Neuronal stem cell (in vitro differentiated cells): ENCODE measurements at regions not wholly inside any gene's neighbourhood (a gene's known extent, or its start where the extent isn't known, plus 50 kb on each side); places are given as distances from the start of the nearest gene placed in this dataset.

Experiments
- DNase-seq: peaks from one replicate; pipeline ENCODE4 v3.0.0-alpha.2; 2013; ENCODE audit warnings: low spot score
- H2AFZ ChIP-seq: one replicate; pipeline ENCODE4 v1.6.1; 2013; ENCODE audit warnings: mild to moderate bottlenecking, low read length, inconsistent platforms
- H2AK5ac ChIP-seq: 2 replicates; pipeline ENCODE4 v1.6.1; 2013; ENCODE audit warnings: low read depth, mild to moderate bottlenecking, inconsistent platforms, low read length, moderate library complexity, mixed read lengths
- H2BK120ac ChIP-seq: 2 replicates; pipeline ENCODE4 v1.6.1; 2013; ENCODE audit warnings: low read depth, mild to moderate bottlenecking, inconsistent platforms, low read length, moderate library complexity, mixed read lengths
- H2BK12ac ChIP-seq: one replicate; pipeline ENCODE4 v1.6.1; 2013; ENCODE audit warnings: low read length, inconsistent platforms
- H2BK15ac ChIP-seq: 2 replicates; pipeline ENCODE4 v1.6.1; 2013; ENCODE audit warnings: mild to moderate bottlenecking, low read length, inconsistent platforms, mixed read lengths
- H2BK5ac ChIP-seq: one replicate; pipeline ENCODE4 v1.6.1; 2013; ENCODE audit warnings: inconsistent platforms, mild to moderate bottlenecking, low read length, moderate library complexity
- H3K14ac ChIP-seq: one replicate; pipeline ENCODE4 v1.6.1; 2013; ENCODE audit warnings: low read length, inconsistent platforms
- H3K18ac ChIP-seq: 2 replicates; pipeline ENCODE4 v1.6.1; 2013; ENCODE audit warnings: low read length, inconsistent platforms
- H3K23ac ChIP-seq: 2 replicates; pipeline ENCODE4 v1.6.1; 2013; ENCODE audit warnings: low read depth, mild to moderate bottlenecking, mixed read lengths, low read length, inconsistent platforms; ENCODE audit not compliant: poor library complexity
- H3K27ac ChIP-seq: replicated peaks from 3 replicates; pipeline ENCODE4 v1.5.1; 2013; ENCODE audit warnings: low read length, inconsistent platforms
- H3K27me3 ChIP-seq, 3 experiments: 2 replicates each; pipeline ENCODE4 v1.6.1; 2013; ENCODE audit warnings: low read length in 3 of 3, mild to moderate bottlenecking in 2 of 3, inconsistent platforms in 1 of 3, low read depth in 1 of 3, mixed read lengths in 1 of 3, moderate library complexity in 1 of 3; ENCODE audit not compliant: control insufficient read depth in 3 of 3, insufficient read depth in 3 of 3
- H3K36me3 ChIP-seq, 2 donors: replicated peaks in 1 of 2; 2 replicates each; pipeline ENCODE4 v1.6.1; 2013; ENCODE audit warnings: low read length in 2 of 2; ENCODE audit not compliant: control insufficient read depth in 2 of 2, insufficient read depth in 2 of 2
- H3K4ac ChIP-seq: 2 replicates; pipeline ENCODE4 v1.6.1; 2013; ENCODE audit warnings: inconsistent platforms, mild to moderate bottlenecking, low read length, moderate library complexity
- H3K4me1 ChIP-seq, 2 donors: 1 replicate in 1 of 2; 2 replicates in 1 of 2; pipeline ENCODE4 v1.6.1; 2013; ENCODE audit warnings: low read length in 2 of 2, low read depth in 1 of 2; ENCODE audit not compliant: control insufficient read depth in 2 of 2, insufficient read depth in 1 of 2
- H3K4me2 ChIP-seq: one replicate; pipeline ENCODE4 v1.6.1; 2013; ENCODE audit warnings: mild to moderate bottlenecking, low read length, inconsistent platforms; ENCODE audit not compliant: insufficient read depth, poor library complexity, severe bottlenecking
- H3K4me3 ChIP-seq, 2 donors: 2 replicates each; pipeline ENCODE4 v1.5.1; 2013; ENCODE audit warnings: low read length in 2 of 2, mild to moderate bottlenecking in 2 of 2, inconsistent platforms in 1 of 2, moderate library complexity in 1 of 2
- H3K79me1 ChIP-seq: one replicate; pipeline ENCODE4 v1.6.1; 2013; ENCODE audit warnings: low read depth, mild to moderate bottlenecking, inconsistent platforms, low read length, moderate library complexity
- H3K9ac ChIP-seq: one replicate; pipeline ENCODE4 v1.6.1; 2013; ENCODE audit warnings: mild to moderate bottlenecking, low read depth, low read length, inconsistent platforms; ENCODE audit not compliant: poor library complexity
- H3K9me3 ChIP-seq, 2 donors: replicated peaks in 1 of 2; 2 replicates each; pipeline versions ENCODE3 to v1.6.1; 2013; ENCODE audit warnings: low read length in 2 of 2, mild to moderate bottlenecking in 2 of 2, inconsistent platforms in 1 of 2, low read depth in 1 of 2, mixed read lengths in 1 of 2, moderate library complexity in 1 of 2; ENCODE audit not compliant: control insufficient read depth in 2 of 2, insufficient read depth in 1 of 2
- H4K8ac ChIP-seq: one replicate; pipeline ENCODE4 v1.6.1; 2013; ENCODE audit warnings: low read depth, mild to moderate bottlenecking, inconsistent platforms, low read length, moderate library complexity
- H4K91ac ChIP-seq: one replicate; pipeline ENCODE4 v1.6.1; 2013; ENCODE audit warnings: low read length, low read depth, mild to moderate bottlenecking, inconsistent platforms; ENCODE audit not compliant: poor library complexity
- WGBS, 2 donors: extraction: QIAGEN DNeasy Blood & Tissue Kit; methylation state at CpG; one replicate each; pipeline ENCODE4 v1.1.7; 2013; ENCODE audit warnings: missing lambda C conversion rate in 2 of 2, mixed read lengths in 1 of 2; ENCODE audit not compliant: insufficient read length in 2 of 2, insufficient replicate concordance in 1 of 2; ENCODE audit errors: extremely low coverage in 2 of 2; 5-methylcytosine and 5-hydroxymethylcytosine counted together

GRCh38 chr1:181189245-181189644 is 100.7 kb downstream of the IER5 start:
- Histone ChIP-seq H3K4ac (no peak overlapping the region), H4K8ac (no peak overlapping the region), H3K9ac (no peak overlapping the region), H3K4me1 (peaks cover 0 to 2% of the 10 kb centered on the region in 2 donors), H3K27me3 (peaks cover 0 to 6% (median 0%) of the 10 kb centered on the region in 3 experiments), H3K36me3 (no peaks in the 10 kb centered on the region), H2BK5ac (no peak overlapping the region), H2BK12ac (no peak overlapping the region), H2BK15ac (peak overlapping the region; percentile 92), H3K9me3 (no peaks in the 10 kb centered on the region), H3K79me1 (no peaks in the 10 kb centered on the region), H2AFZ (no peak overlapping the region), H2BK120ac (no peak overlapping the region), H2AK5ac (peak overlapping the region; percentile 92), H3K18ac (peak overlapping the region; percentile 62), H3K14ac (no peak overlapping the region), H3K4me2 (no peak overlapping the region), H4K91ac (no peak overlapping the region), H3K4me3 (no peak overlapping the region), H3K23ac (no peak overlapping the region), H3K27ac (no peak overlapping the region)
- no peak for DNase-seq
- WGBS, 2 donors = no CpG with 5 or more reads among the region's 7 CpGs

- peak overlapping the region; percentile 72 for H3K4me2 ChIP-seq
- WGBS, 2 donors = no CpG with 5 or more reads among the region's 40 CpGs
- no peak overlapping the region for H2BK12ac ChIP-seq
- peak overlapping the region; percentile 69 for H3K18ac ChIP-seq
- no peak overlapping the region for H3K4ac ChIP-seq
- H2AK5ac ChIP-seq = peak overlapping the region; percentile 92
- no peak overlapping the region for H4K8ac ChIP-seq
- peak overlapping the region; percentile 92 for H2AFZ ChIP-seq
- no peaks in the 10 kb centered on the region for H3K9me3 ChIP-seq
- peak overlapping the region; percentile 92 for H2BK15ac ChIP-seq
- H3K14ac ChIP-seq = no peak overlapping the region
- H3K4me3 ChIP-seq = peak overlapping the region in 1 of 2 donors; percentile 68
- H2BK5ac ChIP-seq = no peak overlapping the region
- no peaks in the 10 kb centered on the region for H3K79me1 ChIP-seq
- H3K9ac ChIP-seq = no peak overlapping the region
- H3K36me3 ChIP-seq = no peaks in the 10 kb centered on the region
- no peak overlapping the region for H3K27ac ChIP-seq
- peaks cover 0 to 3% (median 0%) of the 10 kb centered on the region in 3 experiments for H3K27me3 ChIP-seq
- peak; percentile 80 for DNase-seq
- H3K4me1 ChIP-seq = peaks cover 0 to 2% of the 10 kb centered on the region in 2 donors
- no peak overlapping the region for H3K23ac ChIP-seq
- H4K91ac ChIP-seq = no peak overlapping the region
- no peak overlapping the region for H2BK120ac ChIP-seq
Measured at GRCh38 chr1:181189691-181190363, 101.3 kb downstream of the IER5 start.

DNA sequence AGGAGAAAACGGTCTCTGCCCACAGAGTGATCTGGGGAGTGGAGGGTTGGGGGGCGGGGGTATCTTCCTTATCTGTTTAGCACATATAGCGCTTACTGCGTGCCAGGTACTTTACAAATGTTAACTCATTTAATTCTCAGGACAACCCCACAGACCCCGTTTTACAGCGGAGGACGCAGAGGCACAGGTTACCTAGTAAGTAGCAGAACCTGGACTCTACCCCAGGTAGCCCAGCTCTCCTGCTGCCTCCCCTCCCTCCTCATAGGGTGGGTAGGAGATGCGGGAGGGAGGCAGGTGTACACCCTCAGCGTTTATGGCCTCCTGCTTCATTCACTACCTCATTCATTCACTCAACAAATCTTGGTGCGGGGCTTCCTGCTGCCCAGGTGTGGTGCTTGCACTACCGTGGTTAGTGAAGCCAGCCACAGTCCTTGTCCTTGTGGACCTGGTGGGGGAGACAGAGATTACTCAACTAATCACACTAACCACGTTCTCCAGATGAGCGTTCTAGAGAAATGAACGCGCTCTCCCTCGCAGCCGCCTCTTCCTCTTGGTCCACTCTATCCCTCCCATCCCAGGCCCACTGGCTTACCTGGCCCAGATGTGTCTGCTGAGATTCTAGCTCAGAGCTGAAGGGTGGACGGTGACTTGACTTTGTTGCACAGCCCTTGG is 102.0 kb downstream of the IER5 start:
- Histone ChIP-seq H3K23ac (no peak overlapping the region), H3K36me3 (no peaks in the 10 kb centered on the region), H2BK5ac (no peak overlapping the region), H3K4me1 (peaks cover 0 to 2% of the 10 kb centered on the region in 2 donors), H3K9me3 (no peaks in the 10 kb centered on the region), H3K4ac (no peak overlapping the region), H2BK120ac (no peak overlapping the region), H3K18ac (no peak overlapping the region), H4K8ac (no peak overlapping the region), H4K91ac (no peak overlapping the region), H2BK12ac (no peak overlapping the region), H2AFZ (peak overlapping the region; percentile 92), H3K4me2 (peak overlapping the region; percentile 72), H2AK5ac (peak overlapping the region; percentile 23), H3K79me1 (no peaks in the 10 kb centered on the region), H3K27ac (no peak overlapping the region), H3K27me3 (peaks cover 0 to 3% (median 0%) of the 10 kb centered on the region in 3 experiments), H2BK15ac (peak overlapping the region; percentile 56), H3K14ac (no peak overlapping the region), H3K4me3 (no peak overlapping the region), H3K9ac (no peak overlapping the region)
- WGBS, 2 donors = no CpG with 5 or more reads among the region's 18 CpGs
- no peak for DNase-seq

DNA sequence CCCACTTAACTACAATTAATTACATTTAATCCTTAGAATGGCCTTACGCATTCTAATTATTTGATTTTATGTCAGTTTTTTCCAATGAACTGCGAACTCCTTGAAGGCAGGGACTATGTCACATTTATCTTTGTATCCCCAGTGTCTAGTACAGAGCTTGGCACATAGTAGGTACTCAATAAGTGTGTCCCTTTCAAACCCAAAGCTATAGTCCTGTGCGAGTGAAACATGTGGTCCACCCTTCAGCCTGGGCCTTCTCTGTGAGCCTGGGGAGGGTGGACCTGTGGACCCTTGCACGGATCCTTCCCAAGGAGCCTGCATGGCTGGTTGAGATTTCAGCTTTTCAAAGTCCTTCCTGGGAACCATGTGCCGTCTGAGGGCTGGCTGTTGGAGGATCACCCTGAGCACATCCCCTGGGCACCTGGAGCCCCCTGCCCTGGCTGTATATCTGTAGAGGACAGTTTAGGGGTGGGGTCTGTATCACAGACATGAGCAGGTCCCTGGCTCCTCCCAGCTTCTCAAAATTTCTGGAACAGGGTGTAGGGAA is 103.1 kb downstream of the IER5 start:
- Histone ChIP-seq H2AK5ac (no peak overlapping the region), H3K27me3 (peaks cover 0 to 3% (median 0%) of the 10 kb centered on the region in 3 experiments), H2BK120ac (no peak overlapping the region), H3K9me3 (no peaks in the 10 kb centered on the region), H3K4me1 (peaks cover 0 to 2% of the 10 kb centered on the region in 2 donors), H2BK15ac (no peak overlapping the region), H3K9ac (no peak overlapping the region), H3K14ac (no peak overlapping the region), H2BK5ac (no peak overlapping the region), H4K91ac (no peak overlapping the region), H2AFZ (no peak overlapping the region), H3K79me1 (no peaks in the 10 kb centered on the region), H3K4me2 (no peak overlapping the region), H3K4me3 (no peak overlapping the region), H3K23ac (no peak overlapping the region), H3K36me3 (no peaks in the 10 kb centered on the region), H3K27ac (no peak overlapping the region), H3K18ac (no peak overlapping the region), H4K8ac (no peak overlapping the region), H2BK12ac (no peak overlapping the region), H3K4ac (no peak overlapping the region)
- no CpG with 5 or more reads among the region's 5 CpGs for WGBS, 2 donors
- DNase-seq = no peak
